Naive B cell (primary cell): ENCODE measurements at regions not wholly inside any gene's neighbourhood (a gene's known extent, or its start where the extent isn't known, plus 50 kb on each side); places are given as distances from the start of the nearest gene placed in this dataset.

Experiments
- ATAC-seq, 2 donors: fragments of 150-1000 bp; cut with Tn5 transposase; 2 replicates each; pipeline ENCODE4 v1.10.0; 2021; ENCODE audit warnings: low read depth in 2 of 2, mild to moderate bottlenecking in 2 of 2, moderate library complexity in 2 of 2
- DNase-seq: peaks from one replicate; pipeline ENCODE4 v3.0.0; 2022
- H3K27ac Mint-ChIP-seq, 6 donors: one replicate each; pipeline ENCODE4 v1.8.0; 2020 to 2022; ENCODE audit warnings: mild to moderate bottlenecking in 6 of 6, mixed read lengths in 6 of 6, moderate library complexity in 5 of 6, inconsistent platforms in 2 of 6
- H3K27me3 Mint-ChIP-seq, 3 donors: one replicate each; pipeline ENCODE4 v1.8.0; 2021 to 2022; ENCODE audit warnings: mixed read lengths in 3 of 3, mild to moderate bottlenecking in 1 of 3
- H3K36me3 Mint-ChIP-seq, 2 donors: one replicate each; pipeline ENCODE4 v1.8.0; 2020 to 2022; ENCODE audit warnings: mixed read lengths in 2 of 2, inconsistent platforms in 1 of 2, mild to moderate bottlenecking in 1 of 2
- H3K4me1 Mint-ChIP-seq, 3 donors: one replicate each; pipeline ENCODE4 v1.8.0; 2020 to 2022; ENCODE audit warnings: mixed read lengths in 3 of 3, inconsistent platforms in 1 of 3, mild to moderate bottlenecking in 1 of 3, moderate library complexity in 1 of 3
- H3K4me3 Mint-ChIP-seq, 8 donors: one replicate each; pipeline ENCODE4 v1.8.0; 2020 to 2022; ENCODE audit warnings: mild to moderate bottlenecking in 8 of 8, mixed read lengths in 8 of 8, moderate library complexity in 8 of 8, inconsistent platforms in 2 of 8
- H3K9me3 Mint-ChIP-seq, 7 donors: one replicate each; pipeline ENCODE4 v1.8.0; 2020 to 2022; ENCODE audit warnings: mixed read lengths in 7 of 7, mild to moderate bottlenecking in 5 of 7, inconsistent platforms in 2 of 7, moderate library complexity in 1 of 7

DNA sequence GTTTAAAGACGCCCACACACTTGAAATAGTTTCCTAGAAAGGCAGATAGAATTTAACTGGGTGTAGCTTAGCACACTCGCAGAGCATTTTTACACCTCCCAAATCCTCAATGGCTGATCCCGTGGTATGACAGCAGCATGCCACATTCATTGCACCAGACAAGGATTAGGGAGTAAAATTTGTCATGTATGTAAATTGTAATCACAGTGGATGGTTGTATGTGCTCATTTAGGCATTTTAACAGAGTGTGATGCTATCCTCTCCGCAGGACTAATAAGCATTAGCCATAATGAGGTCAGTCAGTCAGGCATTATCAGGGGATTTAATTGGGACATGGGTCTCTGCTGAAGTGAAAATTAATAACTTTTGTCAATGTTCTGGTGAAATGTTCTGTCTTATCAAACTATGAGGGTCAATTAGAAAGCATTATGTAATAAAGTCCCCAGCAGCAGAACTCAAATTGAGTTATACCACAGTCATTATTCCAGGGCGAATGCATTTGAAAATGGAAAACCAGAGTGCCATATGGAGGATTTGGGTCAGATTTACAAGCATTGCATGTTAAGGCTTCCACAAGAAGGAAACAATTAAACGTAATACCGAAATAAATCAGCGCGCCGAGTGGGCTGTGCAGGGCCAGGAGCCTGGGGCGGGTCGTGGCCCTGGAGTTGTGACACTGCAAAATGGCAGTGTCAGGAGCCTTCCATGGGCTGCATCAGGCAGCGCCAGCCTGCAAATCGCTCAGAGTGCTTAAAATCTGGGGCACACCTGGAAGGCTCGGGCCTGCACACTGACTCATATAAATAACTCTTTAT is 602.2 kb downstream of the BNC2 start:
- no peak overlapping the region for H3K27ac Mint-ChIP-seq
- ATAC-seq (no peak), DNase-seq (no peak)
- no peaks in the 10 kb centered on the region for H3K4me1 Mint-ChIP-seq
- peaks cover 0 to 9% (median 8%) of the 10 kb centered on the region in 3 donors for H3K27me3 Mint-ChIP-seq
- no peak overlapping the region for H3K4me3 Mint-ChIP-seq
- H3K36me3 Mint-ChIP-seq: no peaks in the 10 kb centered on the region
- H3K9me3 Mint-ChIP-seq: peaks cover 0 to 5% (median 0%) of the 10 kb centered on the region in 7 donors

GRCh38 chr9:16271967-16272366 is 598.5 kb downstream of the BNC2 start:
- Mint-ChIP-seq H3K27ac (no peak overlapping the region), H3K4me3 (no peak overlapping the region), H3K4me1 (no peaks in the 10 kb centered on the region), H3K9me3 (peaks cover 0 to 3% (median 0%) of the 10 kb centered on the region in 7 donors), H3K36me3 (no peaks in the 10 kb centered on the region), H3K27me3 (no peaks in the 10 kb centered on the region)
- ATAC-seq (no peak), DNase-seq (no peak)

- H3K4me3 Mint-ChIP-seq: no peak overlapping the region
- no peaks in the 10 kb centered on the region for H3K27me3 Mint-ChIP-seq
Measured at GRCh38 chr9:16272776-16273175, 597.7 kb downstream of the BNC2 start.

GRCh38 chr9:16275795-16276624 is 594.5 kb downstream of the BNC2 start:
- no peak for DNase-seq
- Mint-ChIP-seq H3K9me3 (peaks cover 0 to 3% (median 0%) of the 10 kb centered on the region in 7 donors), H3K4me1 (no peaks in the 10 kb centered on the region), H3K36me3 (no peaks in the 10 kb centered on the region), H3K27me3 (no peaks in the 10 kb centered on the region), H3K4me3 (no peak overlapping the region), H3K27ac (no peak overlapping the region)
- no peak for ATAC-seq

More at GRCh38 chr9:16272776-16273175, 597.7 kb downstream of the BNC2 start:
- peaks cover 0 to 3% (median 0%) of the 10 kb centered on the region in 7 donors for H3K9me3 Mint-ChIP-seq
- ATAC-seq (no peak), DNase-seq (no peak)
- no peaks in the 10 kb centered on the region for H3K36me3 Mint-ChIP-seq
- no peak overlapping the region for H3K27ac Mint-ChIP-seq
- H3K4me1 Mint-ChIP-seq: no peaks in the 10 kb centered on the region

DNA sequence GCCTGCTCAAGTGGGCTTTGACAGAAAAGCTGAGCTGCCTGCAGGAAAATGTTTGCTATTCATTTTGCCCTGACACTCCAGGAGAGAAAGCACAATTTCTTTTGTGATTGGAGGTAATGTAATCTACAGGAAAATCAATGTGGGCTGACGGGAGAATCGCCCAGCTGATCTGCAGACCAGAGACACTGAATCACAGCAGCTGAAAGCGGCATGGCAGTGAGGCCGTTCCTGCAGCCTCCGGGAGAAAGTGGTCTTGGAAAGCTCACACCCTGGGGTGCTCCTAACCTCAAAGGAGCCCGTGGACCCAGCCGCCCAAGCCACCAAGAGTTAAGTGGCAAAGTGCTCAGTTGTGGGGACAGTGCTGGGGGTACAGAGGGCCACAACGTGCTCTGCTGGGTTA is 593.6 kb downstream of the BNC2 start:
- Mint-ChIP-seq H3K27me3 (no peaks in the 10 kb centered on the region), H3K9me3 (peaks cover 0 to 4% (median 0%) of the 10 kb centered on the region in 7 donors), H3K36me3 (no peaks in the 10 kb centered on the region), H3K4me1 (no peaks in the 10 kb centered on the region), H3K27ac (no peak overlapping the region), H3K4me3 (no peak overlapping the region)
- ATAC-seq (no peak), DNase-seq (no peak)

DNA sequence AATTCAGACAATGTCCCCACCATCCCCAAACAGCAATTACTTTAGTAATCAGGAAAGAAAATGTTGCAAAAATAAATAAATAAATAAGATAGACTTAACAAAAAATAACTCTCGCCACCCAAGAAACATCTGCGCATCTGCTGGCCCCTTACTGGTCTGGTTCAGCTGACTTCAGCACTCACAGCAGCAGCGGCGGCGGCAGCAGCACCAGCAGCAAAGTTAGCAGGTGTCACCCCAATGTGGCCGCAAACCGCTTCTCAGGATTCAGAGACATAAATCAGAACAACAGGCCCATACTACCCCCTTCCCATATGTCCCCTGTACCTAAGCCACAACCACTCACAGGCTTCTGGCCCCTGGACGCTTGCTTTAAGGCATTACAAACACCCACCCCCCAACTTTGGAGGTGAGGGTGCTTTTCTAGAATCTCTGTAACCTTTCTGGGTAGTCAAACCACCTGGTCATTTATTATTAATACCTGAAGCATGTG is 593.0 kb downstream of the BNC2 start:
- ATAC-seq (no peak), DNase-seq (no peak)
- Mint-ChIP-seq H3K27me3 (no peaks in the 10 kb centered on the region), H3K4me3 (no peak overlapping the region), H3K27ac (no peak overlapping the region), H3K36me3 (no peaks in the 10 kb centered on the region), H3K9me3 (peaks cover 0 to 4% (median 0%) of the 10 kb centered on the region in 7 donors), H3K4me1 (no peaks in the 10 kb centered on the region)

DNA sequence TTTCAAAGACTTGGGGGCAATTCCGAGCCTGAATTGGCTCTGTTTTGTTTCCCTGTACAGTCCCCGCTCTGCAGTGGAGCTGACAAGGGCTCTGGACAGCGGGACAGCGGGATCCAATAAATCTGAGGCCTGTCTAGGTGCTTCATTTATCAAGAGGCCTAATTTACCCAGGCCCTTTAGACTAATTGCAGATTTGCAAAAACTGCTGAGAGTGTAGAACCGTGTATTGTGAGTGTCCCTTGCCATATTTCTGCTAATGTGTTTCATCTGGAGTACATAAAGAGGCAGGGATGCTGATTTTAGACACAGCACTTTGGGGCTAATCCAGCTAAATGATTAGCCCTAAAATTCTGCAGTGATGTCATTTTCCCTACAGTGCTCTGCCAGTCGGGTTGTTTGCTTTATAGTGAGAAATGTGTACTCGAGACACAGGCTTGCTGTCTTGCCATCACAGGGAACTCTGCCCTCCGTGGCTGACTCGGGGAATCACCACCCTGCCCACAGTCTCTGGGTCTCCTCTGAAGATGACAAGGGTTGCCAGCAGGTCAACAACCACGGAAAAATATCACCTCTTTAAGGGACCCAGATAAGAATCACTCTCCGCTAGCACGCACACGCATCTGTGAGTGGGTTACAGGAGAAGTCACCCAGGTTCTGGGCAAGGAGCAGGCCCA is 592.0 kb downstream of the BNC2 start:
- Mint-ChIP-seq H3K36me3 (no peaks in the 10 kb centered on the region), H3K9me3 (peaks cover 0 to 4% (median 0%) of the 10 kb centered on the region in 7 donors), H3K4me3 (no peak overlapping the region), H3K27ac (no peak overlapping the region), H3K27me3 (no peaks in the 10 kb centered on the region), H3K4me1 (no peaks in the 10 kb centered on the region)
- no peak for DNase-seq
- ATAC-seq: no peak

- no peak overlapping the region for H3K4me3 Mint-ChIP-seq
- H3K4me1 Mint-ChIP-seq: no peaks in the 10 kb centered on the region
- no peaks in the 10 kb centered on the region for H3K36me3 Mint-ChIP-seq
- DNase-seq (no peak), ATAC-seq (no peak)
- H3K27ac Mint-ChIP-seq: no peak overlapping the region
- H3K9me3 Mint-ChIP-seq: peaks cover 0 to 10% (median 5%) of the 10 kb centered on the region in 7 donors
- no peaks in the 10 kb centered on the region for H3K27me3 Mint-ChIP-seq
Measured at GRCh38 chr9:16281707-16282106, 588.8 kb downstream of the BNC2 start.

DNA sequence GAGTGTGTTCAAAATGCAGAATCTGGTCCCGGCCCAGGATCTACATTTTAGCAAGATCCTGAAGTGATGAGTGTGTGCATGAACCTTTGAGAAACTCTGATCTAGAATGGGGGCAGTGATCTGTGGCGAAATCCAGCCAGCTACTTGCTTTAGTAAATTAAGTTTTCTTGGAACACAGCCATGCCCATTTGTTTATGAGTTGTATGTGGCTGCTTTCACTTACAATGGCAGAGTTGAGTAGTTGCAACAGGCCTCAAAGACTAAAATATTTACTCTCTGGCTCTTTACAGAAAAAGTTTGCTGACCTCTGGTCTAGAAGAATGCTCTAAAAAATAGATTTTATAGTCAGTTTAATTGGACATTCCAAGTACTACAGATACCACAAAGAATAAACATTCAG is 588.3 kb downstream of the BNC2 start:
- H3K4me1 Mint-ChIP-seq: no peaks in the 10 kb centered on the region

GRCh38 chr9:16282718-16283117 is 587.8 kb downstream of the BNC2 start:
- DNase-seq (no peak), ATAC-seq (no peak)
- Mint-ChIP-seq H3K9me3 (peaks cover 0 to 10% (median 5%) of the 10 kb centered on the region in 7 donors), H3K4me1 (no peaks in the 10 kb centered on the region), H3K27ac (no peak overlapping the region), H3K27me3 (no peaks in the 10 kb centered on the region), H3K4me3 (peak overlapping the region in 1 of 8 donors; percentile 24), H3K36me3 (no peaks in the 10 kb centered on the region)

More for the DNA sequence above, 588.3 kb downstream of the BNC2 start:
- DNase-seq (no peak), ATAC-seq (no peak)
- peaks cover 0 to 10% (median 5%) of the 10 kb centered on the region in 7 donors for H3K9me3 Mint-ChIP-seq
- H3K27ac Mint-ChIP-seq: no peak overlapping the region
- H3K36me3 Mint-ChIP-seq: no peaks in the 10 kb centered on the region
- no peak overlapping the region for H3K4me3 Mint-ChIP-seq
- H3K27me3 Mint-ChIP-seq: no peaks in the 10 kb centered on the region

DNA sequence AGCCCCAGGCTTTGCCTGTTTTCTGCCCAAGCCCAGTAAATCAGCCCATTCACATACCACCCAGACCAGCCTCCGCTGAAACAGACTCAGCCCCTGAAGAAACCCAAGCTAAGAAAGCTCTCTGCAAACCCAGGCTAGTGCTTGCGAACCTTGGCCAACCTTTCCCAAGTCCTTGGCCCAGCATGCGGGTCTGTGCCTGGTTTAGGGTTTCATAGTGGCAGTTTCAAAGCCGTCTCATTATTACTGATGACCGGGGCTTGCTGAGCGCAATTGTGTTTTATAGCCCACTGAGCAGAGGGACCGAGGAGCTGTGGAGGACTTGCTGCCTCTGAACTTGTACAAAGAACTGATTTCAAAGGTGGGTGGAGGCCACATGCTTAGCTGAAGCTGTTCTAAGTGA is 584.3 kb downstream of the BNC2 start:
- peaks cover 0 to 10% (median 5%) of the 10 kb centered on the region in 7 donors for H3K9me3 Mint-ChIP-seq
- ATAC-seq (no peak), DNase-seq (no peak)
- no peak overlapping the region for H3K27ac Mint-ChIP-seq
- no peaks in the 10 kb centered on the region for H3K36me3 Mint-ChIP-seq
- no peak overlapping the region for H3K4me3 Mint-ChIP-seq
- peaks cover 4 to 9% (median 4%) of the 10 kb centered on the region in 3 donors for H3K4me1 Mint-ChIP-seq
- no peaks in the 10 kb centered on the region for H3K27me3 Mint-ChIP-seq

DNA sequence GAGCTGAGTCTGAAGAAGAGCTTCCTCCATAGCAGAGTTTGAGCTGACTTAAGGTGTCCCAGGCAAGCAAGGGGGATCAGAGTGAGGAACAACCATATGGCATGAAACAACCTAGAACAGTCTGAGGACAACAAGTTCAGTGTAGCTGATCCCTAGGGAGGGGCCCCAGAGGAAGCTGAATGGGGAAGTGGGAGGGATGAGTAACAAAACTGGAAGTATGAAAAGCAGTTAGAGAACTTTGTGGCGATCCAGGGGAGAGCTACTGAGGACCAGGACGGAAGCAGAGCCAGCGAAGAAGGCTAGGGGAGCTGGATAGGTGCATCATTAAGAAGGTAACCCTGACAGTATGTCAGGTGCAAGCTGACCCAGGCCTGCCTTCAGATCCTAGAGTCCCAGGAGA is 580.8 kb downstream of the BNC2 start:
- peaks cover 2 to 6% (median 4%) of the 10 kb centered on the region in 7 donors for H3K9me3 Mint-ChIP-seq
- ATAC-seq: no peak

GRCh38 chr9:16290169-16290568 is 580.3 kb downstream of the BNC2 start:
- Mint-ChIP-seq H3K36me3 (no peaks in the 10 kb centered on the region), H3K4me1 (peaks cover 4 to 9% (median 4%) of the 10 kb centered on the region in 3 donors), H3K27me3 (peaks cover 0 to 3% (median 0%) of the 10 kb centered on the region in 3 donors), H3K4me3 (no peak overlapping the region), H3K27ac (no peak overlapping the region), H3K9me3 (peaks cover 2 to 6% (median 4%) of the 10 kb centered on the region in 7 donors)
- DNase-seq: no peak
- ATAC-seq: no peak

More for the DNA sequence above, 580.8 kb downstream of the BNC2 start:
- no peak for DNase-seq
- H3K36me3 Mint-ChIP-seq: no peaks in the 10 kb centered on the region
- H3K4me3 Mint-ChIP-seq: peak overlapping the region in 1 of 8 donors; percentile 22
- H3K27me3 Mint-ChIP-seq: peaks cover 0 to 3% (median 0%) of the 10 kb centered on the region in 3 donors
- H3K4me1 Mint-ChIP-seq: peaks cover 4 to 9% (median 4%) of the 10 kb centered on the region in 3 donors
- no peak overlapping the region for H3K27ac Mint-ChIP-seq
